Central memory CD8-positive, alpha-beta T cell (primary cell): ENCODE measurements at regions not wholly inside any gene's neighbourhood (a gene's known extent, or its start where the extent isn't known, plus 50 kb on each side); places are given as distances from the start of the nearest gene placed in this dataset.
"Not testable (repeated sequence)": the region's sequence is repeated elsewhere in the genome, so short reads cannot be mapped to it uniquely, and the experiment has no call there.

Source experiments
- ATAC-seq: fragments of 150-1000 bp; cut with Tn5 transposase; replicated peaks from 2 replicates; pipeline ENCODE4 v1.10.0; 2022; ENCODE audit warnings: mild to moderate bottlenecking, moderate FRiP score, moderate number of reproducible peaks; ENCODE audit not compliant: poor library complexity, severe bottlenecking; ENCODE audit errors: extremely low read depth
- DNase-seq, 2 donors: peaks; one replicate each; pipeline ENCODE4 v3.0.0; 2021; ENCODE audit warnings: low spot score in 2 of 2
- H3K27ac Mint-ChIP-seq: one replicate; pipeline ENCODE4 v1.8.0; 2022; ENCODE audit warnings: low read depth, mild to moderate bottlenecking, moderate library complexity, mixed read lengths
- H3K27me3 Mint-ChIP-seq: one replicate; pipeline ENCODE4 v1.8.0; 2022; ENCODE audit warnings: mixed read lengths
- H3K36me3 Mint-ChIP-seq: one replicate; pipeline ENCODE4 v1.8.0; 2022; ENCODE audit warnings: mild to moderate bottlenecking, moderate library complexity, mixed read lengths; ENCODE audit not compliant: insufficient read depth
- H3K4me1 Mint-ChIP-seq: one replicate; pipeline ENCODE4 v1.8.0; 2022; ENCODE audit warnings: mixed read lengths
- H3K4me3 Mint-ChIP-seq: one replicate; pipeline ENCODE4 v1.8.0; 2022; ENCODE audit warnings: mild to moderate bottlenecking, moderate library complexity, mixed read lengths
- H3K9me3 Mint-ChIP-seq: one replicate; pipeline ENCODE4 v1.8.0; 2022; ENCODE audit warnings: mixed read lengths

DNA sequence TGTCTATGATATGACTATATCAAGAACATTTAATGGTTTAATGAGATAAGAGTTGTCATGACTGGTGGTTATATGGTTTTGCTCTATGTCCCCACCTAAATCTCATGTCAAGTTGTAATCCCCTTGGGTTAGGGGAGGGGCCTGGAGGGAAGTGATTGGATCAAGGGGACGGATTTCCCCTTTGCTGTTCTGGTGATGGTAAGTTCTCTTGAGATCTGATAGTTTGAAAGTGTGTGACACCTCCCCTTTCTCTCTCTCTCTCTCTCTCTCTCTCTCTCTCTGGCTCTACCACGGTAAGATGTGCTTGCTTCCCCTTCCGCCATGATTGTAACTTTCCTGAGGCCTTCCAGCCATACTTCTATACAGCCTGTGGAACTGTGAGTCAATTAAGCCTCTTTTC, 803.4 kb downstream of the TRIML1 start:
- no peak for ATAC-seq
- no peak for DNase-seq
- Mint-ChIP-seq H3K4me3 (no peak overlapping the region), H3K27ac (no peak overlapping the region), H3K4me1 (no peaks in the 10 kb centered on the region), H3K9me3 (peaks cover 6% of the 10 kb centered on the region), H3K36me3 (no peaks in the 10 kb centered on the region), H3K27me3 (no peaks in the 10 kb centered on the region)

DNA sequence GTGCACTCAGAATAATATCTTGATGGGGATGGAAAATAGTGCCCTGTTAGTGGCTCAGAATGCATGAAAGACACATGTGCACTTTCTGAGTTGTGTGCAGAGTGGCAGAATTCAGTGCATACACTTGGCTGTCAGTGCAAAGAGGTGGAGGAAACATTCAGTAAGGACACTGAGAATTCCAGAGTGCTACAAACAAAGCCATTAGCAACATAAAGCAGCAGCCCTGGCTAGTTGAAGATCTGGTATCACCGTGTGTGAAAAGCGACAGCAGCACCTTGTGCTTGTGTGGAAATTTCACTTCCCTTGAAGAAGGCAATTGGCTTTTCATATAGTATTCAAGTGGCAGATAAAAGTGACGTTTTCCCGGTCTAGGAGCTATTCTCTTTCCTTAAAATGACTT, 810.4 kb downstream of the TRIML1 start:
- H3K36me3 Mint-ChIP-seq: no peaks in the 10 kb centered on the region
- no peak overlapping the region for H3K4me3 Mint-ChIP-seq
- H3K9me3 Mint-ChIP-seq: peaks cover 17% of the 10 kb centered on the region
- H3K4me1 Mint-ChIP-seq: no peaks in the 10 kb centered on the region
- DNase-seq: no peak
- H3K27me3 Mint-ChIP-seq: no peaks in the 10 kb centered on the region
- no peak overlapping the region for H3K27ac Mint-ChIP-seq
- ATAC-seq: no peak

DNA sequence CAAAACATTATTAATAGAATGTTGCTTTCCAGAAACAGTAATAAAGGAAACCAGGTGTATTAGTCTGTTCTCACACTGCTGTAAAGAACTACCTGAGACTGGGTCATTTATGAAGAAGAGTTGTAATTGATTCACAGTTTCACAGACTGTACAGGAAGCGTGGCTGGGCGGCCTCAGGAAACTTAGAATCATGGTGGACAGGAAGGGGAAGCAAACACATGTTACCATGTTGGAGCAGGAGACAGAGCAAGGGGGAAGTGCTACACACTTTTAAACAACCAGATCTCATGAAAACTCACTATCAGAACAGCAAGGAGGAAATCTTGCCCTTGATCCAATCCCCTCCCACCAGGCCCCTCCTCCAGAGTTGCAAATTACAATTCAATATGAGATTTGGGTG, 815.8 kb downstream of the TRIML1 start:
- no peak for ATAC-seq
- no peaks in the 10 kb centered on the region for H3K27me3 Mint-ChIP-seq
- no peak overlapping the region for H3K4me3 Mint-ChIP-seq
- no peaks in the 10 kb centered on the region for H3K4me1 Mint-ChIP-seq
- H3K27ac Mint-ChIP-seq: no peak overlapping the region
- H3K36me3 Mint-ChIP-seq: no peaks in the 10 kb centered on the region
- peaks cover 30% of the 10 kb centered on the region for H3K9me3 Mint-ChIP-seq
- no peak for DNase-seq

DNA sequence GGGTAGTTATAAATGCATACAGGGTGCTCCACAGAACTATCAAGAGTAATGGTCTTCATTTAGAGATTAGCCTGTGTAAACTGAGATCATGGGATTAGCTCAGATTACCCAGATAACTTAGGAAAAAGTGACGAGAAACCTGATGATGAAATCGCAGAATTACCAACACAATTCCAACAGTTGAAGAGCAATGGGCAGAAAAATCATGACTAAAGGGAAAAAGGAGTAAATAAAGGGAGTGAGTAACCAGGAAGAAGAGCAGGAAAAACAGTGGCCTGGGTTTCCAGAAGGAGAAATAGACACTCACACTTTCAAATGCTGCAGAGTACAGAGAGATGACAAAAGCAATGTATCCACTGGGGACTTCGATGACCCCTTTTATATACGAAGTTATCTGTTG, 817.3 kb downstream of the TRIML1 start:
- Mint-ChIP-seq H3K27me3 (no peaks in the 10 kb centered on the region), H3K27ac (no peak overlapping the region), H3K9me3 (peaks cover 34% of the 10 kb centered on the region), H3K4me1 (no peaks in the 10 kb centered on the region), H3K36me3 (no peaks in the 10 kb centered on the region), H3K4me3 (no peak overlapping the region)
- DNase-seq: no peak
- no peak for ATAC-seq

DNA sequence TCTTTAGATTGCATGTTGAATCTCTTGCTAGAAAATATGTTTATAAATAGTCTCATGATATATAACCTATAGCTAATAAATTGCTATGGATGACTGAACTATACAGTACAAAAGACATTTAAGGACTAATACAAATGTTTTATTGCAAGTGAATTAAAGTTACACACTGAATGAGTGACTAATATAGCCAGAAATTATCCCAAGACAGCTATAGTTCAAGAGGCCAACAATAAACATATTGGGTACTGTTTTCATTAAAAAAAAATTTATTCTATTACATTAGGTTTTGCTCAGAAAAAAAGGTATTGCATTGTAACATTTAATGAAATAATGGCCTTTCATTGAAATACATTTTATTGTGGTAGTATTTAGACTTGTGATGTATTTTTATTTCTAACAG, 819.1 kb downstream of the TRIML1 start:
- peaks cover 42% of the 10 kb centered on the region for H3K9me3 Mint-ChIP-seq
- DNase-seq: no peak
- H3K27ac Mint-ChIP-seq: no peak overlapping the region
- H3K4me3 Mint-ChIP-seq: no peak overlapping the region
- no peaks in the 10 kb centered on the region for H3K27me3 Mint-ChIP-seq
- no peaks in the 10 kb centered on the region for H3K4me1 Mint-ChIP-seq
- H3K36me3 Mint-ChIP-seq: no peaks in the 10 kb centered on the region
- no peak for ATAC-seq

DNA sequence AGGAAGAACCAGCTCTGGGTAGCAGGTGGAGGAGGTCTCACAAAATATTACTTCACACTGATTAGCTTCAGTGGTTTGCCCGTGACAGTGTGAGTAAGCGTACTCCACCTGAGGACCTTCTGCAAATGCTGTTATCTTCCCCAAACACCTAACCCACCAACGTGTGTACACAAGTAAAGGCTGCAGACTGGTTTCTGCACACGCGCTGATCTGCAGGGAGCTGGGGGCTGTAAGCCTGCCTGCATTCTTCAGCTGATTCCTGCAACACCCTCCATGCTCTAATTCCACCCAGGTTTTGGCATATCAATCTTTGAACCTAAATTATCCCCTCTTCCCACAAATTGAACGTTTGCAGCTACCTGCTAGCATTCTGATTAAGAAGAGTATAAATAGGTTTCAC, 820.2 kb downstream of the TRIML1 start:
- DNase-seq: no peak
- Mint-ChIP-seq H3K27ac (no peak overlapping the region), H3K4me1 (no peaks in the 10 kb centered on the region), H3K27me3 (no peaks in the 10 kb centered on the region), H3K9me3 (peaks cover 37% of the 10 kb centered on the region), H3K4me3 (no peak overlapping the region), H3K36me3 (no peaks in the 10 kb centered on the region)
- ATAC-seq: no peak

DNA sequence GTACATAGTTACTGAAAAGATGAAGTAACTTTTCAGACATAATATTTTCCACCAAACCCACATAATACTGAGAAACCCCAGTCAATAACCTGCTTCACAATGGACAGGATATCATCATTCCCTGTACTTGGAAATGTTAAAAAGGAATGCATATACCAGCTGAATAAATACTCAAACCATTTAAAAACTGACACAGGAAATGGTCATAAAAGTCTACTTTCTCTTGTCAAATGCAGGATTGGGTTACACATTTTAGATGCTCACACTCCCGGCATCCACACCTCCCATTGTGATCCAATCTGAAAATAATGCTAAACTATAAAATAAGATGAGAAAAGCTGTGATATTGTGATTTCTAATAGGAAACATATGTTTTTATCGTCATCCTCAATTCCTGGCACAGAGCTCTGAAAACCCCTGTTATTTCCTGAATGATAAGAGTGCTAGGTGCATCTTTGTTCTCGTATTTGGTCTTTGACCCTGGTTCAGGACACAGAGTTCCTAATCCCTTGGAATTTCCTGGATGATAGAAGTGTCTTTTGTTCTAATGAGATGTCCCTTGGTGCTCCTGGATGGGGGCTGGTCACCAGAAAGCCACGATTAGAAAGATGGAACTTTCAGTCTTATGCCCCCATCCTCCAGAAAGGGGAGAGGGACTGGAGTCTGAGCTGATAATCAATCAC, 821.3 kb downstream of the TRIML1 start:
- H3K4me1 Mint-ChIP-seq: no peaks in the 10 kb centered on the region
- no peaks in the 10 kb centered on the region for H3K27me3 Mint-ChIP-seq
- ATAC-seq (no peak), DNase-seq (no peak)
- H3K27ac Mint-ChIP-seq: no peak overlapping the region
- H3K36me3 Mint-ChIP-seq: no peaks in the 10 kb centered on the region
- H3K9me3 Mint-ChIP-seq: peaks cover 40% of the 10 kb centered on the region
- no peak overlapping the region for H3K4me3 Mint-ChIP-seq

DNA sequence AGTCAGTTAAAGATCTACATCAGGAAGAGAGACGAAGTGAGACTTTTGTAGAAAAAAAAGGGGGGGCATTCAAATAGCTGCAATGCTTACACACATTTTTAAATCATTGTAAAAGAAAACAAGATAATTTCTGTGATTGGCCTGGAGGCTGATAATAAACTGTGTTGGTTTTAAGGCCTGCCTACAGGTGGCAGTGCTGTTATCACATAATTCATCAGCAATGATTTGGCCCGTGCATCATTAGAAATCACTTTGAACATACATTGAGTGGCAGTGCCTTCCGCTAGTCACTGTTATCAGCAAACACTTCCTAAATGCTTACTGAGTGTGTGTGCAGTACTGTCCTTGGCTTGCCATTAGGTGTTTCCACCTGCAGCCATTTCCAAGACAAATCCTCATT, 831.9 kb downstream of the TRIML1 start:
- no peak overlapping the region for H3K27ac Mint-ChIP-seq
- ATAC-seq (no peak), DNase-seq (no peak)
- no peaks in the 10 kb centered on the region for H3K36me3 Mint-ChIP-seq
- no peak overlapping the region for H3K4me3 Mint-ChIP-seq
- no peaks in the 10 kb centered on the region for H3K4me1 Mint-ChIP-seq
- H3K9me3 Mint-ChIP-seq: peaks cover 16% of the 10 kb centered on the region
- H3K27me3 Mint-ChIP-seq: no peaks in the 10 kb centered on the region

DNA sequence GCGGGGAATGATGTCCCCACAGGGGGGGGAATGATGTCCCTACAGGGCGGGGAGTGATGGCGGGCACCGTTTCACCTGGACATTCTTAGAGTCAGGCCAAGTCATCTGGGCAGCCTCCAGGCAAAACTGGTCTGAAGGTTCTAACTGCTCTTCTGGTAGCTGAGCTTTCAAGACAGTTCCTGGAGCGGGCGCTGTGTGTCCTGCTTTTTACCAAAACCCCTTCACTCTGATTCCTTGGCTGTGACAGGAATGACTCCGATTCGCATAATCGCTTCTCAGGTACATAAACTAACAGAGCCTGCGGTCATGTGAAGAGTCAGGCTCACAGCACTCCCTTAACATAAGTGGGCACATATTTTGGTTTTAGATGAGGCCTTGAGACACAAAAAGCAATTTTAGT, 836.0 kb downstream of the TRIML1 start:
- no peaks in the 10 kb centered on the region for H3K27me3 Mint-ChIP-seq
- H3K4me3 Mint-ChIP-seq: no peak overlapping the region
- H3K4me1 Mint-ChIP-seq: no peaks in the 10 kb centered on the region
- peaks cover 11% of the 10 kb centered on the region for H3K9me3 Mint-ChIP-seq
- H3K27ac Mint-ChIP-seq: no peak overlapping the region
- no peak for DNase-seq
- ATAC-seq: no peak
- H3K36me3 Mint-ChIP-seq: no peaks in the 10 kb centered on the region

DNA sequence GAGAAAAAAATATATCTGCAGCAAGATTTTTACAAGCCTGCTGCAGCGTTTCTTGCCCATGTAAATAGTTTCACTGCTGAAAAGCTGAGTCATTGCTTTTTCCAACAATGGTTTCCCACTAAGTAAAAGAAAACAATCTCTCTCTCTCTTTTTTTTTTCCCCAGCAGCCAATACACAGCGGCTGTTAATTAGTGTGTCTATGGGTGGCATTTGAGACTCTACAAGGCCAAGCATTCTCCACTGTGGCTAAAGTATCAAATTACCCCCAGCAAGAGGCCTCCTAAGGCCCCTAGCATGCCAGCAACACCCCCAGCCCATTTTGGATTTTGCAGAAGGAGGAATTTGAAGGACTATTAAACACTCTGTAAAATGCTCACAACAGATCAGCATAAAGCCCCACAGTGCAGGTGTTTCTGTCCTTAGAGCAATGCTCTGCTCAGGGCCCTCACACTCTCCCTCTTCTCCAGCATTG, 837.4 kb downstream of the TRIML1 start:
- Mint-ChIP-seq H3K9me3 (peaks cover 6% of the 10 kb centered on the region), H3K27me3 (no peaks in the 10 kb centered on the region), H3K27ac (no peak overlapping the region), H3K4me3 (no peak overlapping the region), H3K36me3 (no peaks in the 10 kb centered on the region), H3K4me1 (no peaks in the 10 kb centered on the region)
- DNase-seq (no peak), ATAC-seq (no peak)

DNA sequence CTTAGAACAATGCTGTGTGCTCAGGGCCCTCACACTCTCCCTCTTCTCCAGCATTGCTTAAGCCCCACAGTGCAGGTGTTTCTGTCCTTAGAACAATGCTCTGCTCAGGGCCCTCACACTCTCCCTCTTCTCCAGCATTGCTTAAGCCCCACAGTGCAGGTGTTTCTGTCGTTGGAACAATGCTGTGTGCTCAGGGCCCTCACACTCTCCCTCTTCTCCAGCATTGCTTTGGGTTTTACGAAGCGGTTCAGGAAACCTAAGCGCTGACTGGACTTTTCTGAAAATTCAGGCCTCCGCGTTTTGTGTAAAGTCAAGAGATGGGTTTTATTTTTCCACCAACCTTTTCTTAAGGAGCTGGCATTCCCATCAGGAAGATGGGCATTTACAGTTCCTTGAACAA, 838.0 kb downstream of the TRIML1 start:
- not testable (repeated sequence) for H3K4me3 Mint-ChIP-seq, DNase-seq, H3K27ac Mint-ChIP-seq, H3K27me3 Mint-ChIP-seq, ATAC-seq, H3K9me3 Mint-ChIP-seq, H3K36me3 Mint-ChIP-seq, H3K4me1 Mint-ChIP-seq

DNA sequence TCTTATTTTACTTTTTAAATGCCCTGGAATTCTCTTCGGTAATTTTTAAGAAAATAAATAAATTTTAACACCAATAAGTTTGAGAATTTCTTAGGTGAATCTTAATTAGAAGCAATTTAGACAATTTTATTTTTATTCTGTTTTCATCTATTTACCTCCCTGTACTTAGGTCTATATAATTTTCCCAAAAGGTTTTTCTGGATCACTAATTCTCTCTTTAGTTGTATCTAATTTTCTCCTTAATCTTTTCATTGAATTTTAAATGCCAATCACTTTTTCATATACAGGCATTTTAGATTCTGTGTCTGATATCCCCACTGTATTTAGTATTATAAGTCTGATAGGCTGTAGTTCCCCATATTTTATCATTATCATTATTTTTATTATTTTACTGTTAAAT, 845.3 kb downstream of the TRIML1 start:
- DNase-seq (no peak), ATAC-seq (no peak)
- Mint-ChIP-seq H3K4me3 (no peak overlapping the region), H3K27me3 (no peaks in the 10 kb centered on the region), H3K4me1 (no peaks in the 10 kb centered on the region), H3K27ac (no peak overlapping the region), H3K9me3 (no peaks in the 10 kb centered on the region), H3K36me3 (no peaks in the 10 kb centered on the region)

DNA sequence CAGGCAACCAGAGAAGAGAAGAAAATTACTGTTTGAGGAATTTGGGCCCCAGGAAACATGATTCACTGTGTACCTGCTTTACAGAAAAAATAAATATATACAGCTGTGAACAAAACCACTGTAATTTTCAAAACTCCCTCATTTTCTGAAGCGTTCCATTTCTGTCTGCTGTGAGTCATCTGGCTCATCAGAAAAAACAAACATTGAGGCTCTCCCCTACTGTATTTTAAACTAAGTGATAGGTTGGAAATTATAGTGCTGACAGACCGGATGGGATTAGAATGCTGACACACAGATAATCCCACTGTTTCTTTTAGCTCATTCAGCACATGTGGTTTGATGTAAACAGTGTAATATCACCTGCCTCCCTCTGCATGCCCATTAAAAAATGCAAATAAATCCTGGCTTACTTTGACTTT, 847.0 kb downstream of the TRIML1 start:
- Mint-ChIP-seq H3K4me1 (no peaks in the 10 kb centered on the region), H3K4me3 (no peak overlapping the region), H3K36me3 (no peaks in the 10 kb centered on the region), H3K9me3 (peaks cover 4% of the 10 kb centered on the region), H3K27me3 (no peaks in the 10 kb centered on the region), H3K27ac (no peak overlapping the region)
- no peak for ATAC-seq
- DNase-seq: no peak
